GM11168 (cell line): ENCODE measurements at regions not wholly inside any gene's neighbourhood (a gene's known extent, or its start where the extent isn't known, plus 50 kb on each side); places are given as distances from the start of the nearest gene placed in this dataset.

Experiments used
- in situ Hi-C: fragments of 300-500 bp; cut with MboI; formaldehyde crosslinking; loops from one replicate; pipeline ENCODE4 v1.12.0; 2022; ENCODE audit warnings: low sequenced_read_pairs; ENCODE audit not compliant: unreplicated experiment

DNA sequence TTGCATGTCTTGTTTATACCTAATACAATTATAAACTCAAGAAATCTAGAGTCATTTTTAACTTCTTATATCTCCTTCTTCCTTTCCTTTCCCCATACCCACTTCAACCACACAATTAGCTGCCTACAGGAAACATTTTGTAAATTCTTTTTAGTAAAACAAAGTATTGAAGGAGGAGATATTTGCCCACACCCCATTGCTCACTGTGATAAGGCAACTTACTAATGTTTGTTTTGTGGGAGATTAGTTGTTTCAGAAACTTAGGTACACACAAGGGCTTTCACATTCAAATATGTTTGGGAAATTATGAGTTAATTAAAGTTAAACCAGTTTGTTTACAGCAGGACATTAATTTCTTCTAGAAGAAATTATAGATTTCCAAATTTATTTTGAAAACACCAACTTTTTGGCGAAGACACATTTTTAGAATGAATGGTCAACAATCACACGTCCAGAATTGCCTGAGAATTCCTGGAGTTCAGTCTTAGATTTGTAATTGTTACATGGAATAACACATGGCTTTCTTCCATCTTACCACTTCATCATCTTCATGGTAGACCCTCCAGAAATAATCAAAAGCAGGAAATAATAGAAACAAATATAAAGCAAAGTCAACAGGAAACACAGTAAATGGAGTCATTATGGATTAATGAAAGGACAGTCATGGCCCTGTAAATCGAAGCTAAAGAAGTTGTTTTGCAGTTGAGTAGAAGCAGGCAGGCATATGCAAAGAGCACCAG, 62.5 kb upstream of the RAB27B start:
- in situ Hi-C loops = no loop called here

DNA sequence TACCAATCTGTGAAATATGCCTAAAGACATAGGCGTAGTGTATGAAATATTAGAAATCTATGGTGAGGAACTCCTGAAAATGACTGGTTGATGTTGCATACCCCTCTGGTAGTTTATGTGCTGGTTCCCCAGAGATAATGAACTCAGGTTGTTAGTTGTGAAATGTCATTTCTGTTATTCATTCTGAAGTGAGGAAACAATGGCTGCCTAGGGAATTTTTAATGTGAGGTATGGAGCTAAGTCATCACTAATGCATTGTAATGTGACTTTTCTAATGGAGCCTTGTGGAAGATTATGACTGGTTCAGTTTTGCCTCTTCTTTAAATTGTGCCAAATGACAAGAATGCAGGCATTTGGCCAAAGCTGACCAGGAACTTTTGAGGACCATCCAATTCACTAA, 61.6 kb upstream of the RAB27B start:
- in situ Hi-C loops = no loop called here

DNA sequence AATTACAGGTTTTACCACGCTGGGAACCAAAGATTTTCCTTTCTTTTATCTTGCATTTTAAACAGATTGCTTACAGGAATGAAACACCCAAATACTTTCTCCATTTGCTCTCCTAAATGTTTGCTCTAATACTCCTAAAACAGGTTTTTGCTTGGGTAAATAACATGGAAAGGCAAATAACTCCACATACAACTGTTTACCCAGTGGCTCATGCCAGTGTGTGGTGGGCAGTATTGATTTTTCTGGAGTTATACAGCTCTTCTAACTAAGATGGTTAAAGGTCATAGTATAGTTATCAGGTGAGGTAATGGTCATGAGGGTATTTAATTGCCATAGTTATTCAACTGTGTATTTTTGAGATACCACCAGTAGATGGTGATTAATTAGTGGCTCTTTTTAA, 61.2 kb upstream of the RAB27B start:
- in situ Hi-C loops = no loop called here

DNA sequence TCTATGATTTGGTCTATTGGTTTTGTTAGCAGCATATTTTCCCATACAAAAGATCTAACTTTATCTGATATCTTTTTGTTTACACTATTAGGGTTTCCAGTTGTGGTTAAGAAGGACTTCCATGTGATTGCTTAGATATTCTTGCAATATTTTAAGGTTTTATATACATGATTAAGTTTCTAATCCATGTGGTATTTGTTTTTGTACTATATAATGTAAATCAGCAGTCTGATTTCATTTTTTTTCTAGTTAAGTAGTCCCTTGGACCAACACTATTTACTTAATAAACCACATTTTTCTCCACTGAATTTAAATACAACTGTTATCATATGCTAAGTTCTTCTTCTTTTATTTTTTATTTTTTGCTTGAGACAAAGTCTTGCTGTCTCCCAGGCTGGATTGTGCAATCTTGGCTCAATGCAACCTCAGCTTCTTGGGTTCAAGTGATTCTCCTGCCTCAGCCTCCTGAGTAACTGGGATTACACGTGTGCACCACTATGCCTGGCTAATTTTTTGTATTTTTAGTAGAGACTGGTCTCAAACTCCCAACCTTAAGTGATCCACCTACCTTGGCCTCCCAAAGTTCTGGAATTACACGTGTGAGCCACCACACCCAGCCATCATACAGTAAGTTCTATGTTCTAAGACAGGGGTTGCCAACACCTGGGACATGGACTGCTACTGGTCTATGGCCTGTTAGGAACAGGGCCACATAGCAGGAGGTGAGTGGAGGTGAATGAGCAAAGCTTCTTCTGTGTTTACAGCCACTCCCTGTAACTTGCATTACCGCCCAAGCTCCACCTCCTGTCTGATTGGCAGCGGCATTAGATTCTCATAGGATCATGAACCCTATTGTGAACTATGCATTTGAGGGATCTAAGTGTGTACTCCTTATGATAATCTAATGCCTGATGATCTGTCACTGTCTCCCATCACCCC, 58.5 kb upstream of the RAB27B start:
- in situ Hi-C loops = no loop called here

DNA sequence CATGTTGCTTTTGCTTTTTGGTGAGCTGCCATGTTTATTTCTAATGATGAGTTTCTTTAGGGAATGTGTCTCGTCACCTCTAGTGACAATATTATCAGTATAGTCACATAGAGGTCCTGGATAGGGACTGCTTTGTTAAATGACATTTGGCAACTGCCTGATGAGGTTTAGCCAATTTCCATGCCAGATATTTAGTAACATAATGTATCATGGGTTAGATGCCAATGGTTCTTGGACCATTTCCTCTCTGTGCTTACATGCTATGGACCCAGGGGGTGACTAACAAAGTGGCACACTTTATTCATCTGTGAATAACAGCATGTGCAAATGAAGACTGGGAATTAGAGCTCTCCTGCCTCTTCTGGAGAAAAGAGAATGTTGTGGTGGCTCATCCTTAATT, 56.2 kb upstream of the RAB27B start:
- in situ Hi-C loops = no loop called here

DNA sequence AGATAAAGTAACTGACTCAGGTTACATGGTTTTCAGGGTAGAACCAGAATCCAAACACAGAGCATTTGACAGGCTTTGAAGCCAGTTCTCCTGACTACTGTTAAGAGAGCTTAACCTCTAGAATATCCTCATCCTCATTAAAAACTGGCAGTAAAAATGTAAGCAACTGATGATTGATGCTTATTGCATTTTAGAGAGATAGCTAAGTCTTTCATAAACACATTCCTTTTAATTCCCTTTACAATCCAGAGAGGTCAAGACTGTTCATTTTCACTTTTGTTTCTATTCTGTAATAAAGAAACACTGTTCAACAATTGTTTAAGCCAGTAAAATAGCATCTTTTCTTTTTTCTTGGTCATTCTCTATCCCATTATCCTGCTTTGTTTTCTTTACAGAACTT, 53.9 kb upstream of the RAB27B start:
- in situ Hi-C loops = no loop called here

DNA sequence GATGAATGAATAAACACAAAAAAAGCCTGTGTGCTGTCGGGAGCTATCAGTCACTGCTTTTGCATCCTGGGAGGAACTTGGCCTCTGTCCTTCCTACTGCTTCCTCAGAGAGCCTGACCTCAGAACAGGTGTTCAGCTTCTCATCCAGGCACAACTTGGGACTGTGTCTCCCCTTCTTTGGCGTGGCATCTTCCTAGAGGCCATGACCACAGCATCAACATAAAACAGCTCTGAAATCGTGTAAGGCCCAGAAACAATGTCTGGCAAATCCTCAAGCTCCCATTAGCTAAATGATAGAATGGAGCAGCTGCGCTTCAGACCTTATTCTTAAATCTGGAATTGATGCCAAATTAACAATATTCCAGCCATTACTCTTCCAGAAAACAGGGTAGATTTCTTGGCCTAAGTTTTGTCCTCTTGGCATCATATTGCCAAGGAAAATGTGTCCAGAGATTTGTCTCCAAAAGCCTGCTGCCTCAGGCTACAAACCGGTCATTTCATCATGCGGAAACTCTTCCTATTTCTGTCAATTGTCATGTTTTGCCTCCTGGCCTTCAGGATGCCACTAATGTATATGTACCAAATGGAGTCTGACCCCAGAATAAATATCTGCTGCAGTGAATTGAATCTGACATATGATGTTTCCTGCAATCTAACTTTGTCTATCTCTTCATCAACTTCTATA, 53.2 kb upstream of the RAB27B start:
- in situ Hi-C loops = no loop called here

DNA sequence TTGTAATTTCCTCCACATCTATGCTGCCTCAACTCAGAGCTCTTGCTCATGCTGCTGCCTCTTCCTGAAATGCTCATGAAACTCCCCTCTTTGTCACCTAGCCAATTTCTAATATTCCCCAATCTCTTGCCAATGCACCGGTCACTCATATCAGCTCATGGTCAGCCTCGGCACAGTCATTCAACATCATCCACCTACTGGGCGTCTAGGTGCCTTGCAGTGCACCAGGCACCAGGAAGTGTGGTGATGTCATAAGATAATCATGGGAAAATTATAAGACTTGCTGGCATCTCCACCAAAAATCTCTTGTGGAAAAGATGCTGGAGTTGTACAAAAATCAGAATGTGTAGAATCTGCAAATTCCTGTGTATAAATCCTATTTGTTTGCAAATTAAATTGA, 52.6 kb upstream of the RAB27B start:
- in situ Hi-C loops = no loop called here

DNA sequence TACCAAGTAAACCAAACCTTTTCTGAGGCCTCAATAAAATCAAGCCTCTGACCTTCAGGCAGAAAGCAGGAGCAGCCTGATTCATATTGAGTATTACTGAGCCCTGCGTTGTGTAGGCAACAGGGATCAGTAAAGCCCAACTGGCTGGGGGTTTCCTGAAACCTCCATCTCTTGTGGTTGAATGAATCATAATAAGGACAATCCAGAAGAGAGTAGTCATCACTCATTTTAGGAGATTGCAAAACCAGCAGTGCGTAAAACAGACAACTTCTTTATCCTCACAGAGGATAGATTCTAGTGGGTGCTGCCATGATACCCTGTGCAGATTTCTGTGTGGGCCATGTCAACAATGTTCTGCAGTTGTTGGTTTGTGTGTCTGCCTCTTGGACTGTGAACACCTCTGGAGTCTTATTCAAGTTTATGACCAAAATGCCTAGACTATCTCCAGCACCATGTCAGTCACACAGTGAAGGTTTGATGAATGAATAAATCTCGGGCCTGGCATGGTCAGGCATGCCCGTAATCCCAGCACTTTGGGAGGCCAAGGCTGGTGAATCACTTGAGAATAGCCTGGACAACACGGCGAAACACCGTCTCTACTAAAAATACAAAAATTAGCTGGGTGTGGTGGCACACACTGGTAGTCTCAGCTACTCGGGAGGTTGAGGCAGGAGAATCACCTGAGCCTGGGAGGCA, 51.8 kb upstream of the RAB27B start:
- in situ Hi-C loops = no loop called here

DNA sequence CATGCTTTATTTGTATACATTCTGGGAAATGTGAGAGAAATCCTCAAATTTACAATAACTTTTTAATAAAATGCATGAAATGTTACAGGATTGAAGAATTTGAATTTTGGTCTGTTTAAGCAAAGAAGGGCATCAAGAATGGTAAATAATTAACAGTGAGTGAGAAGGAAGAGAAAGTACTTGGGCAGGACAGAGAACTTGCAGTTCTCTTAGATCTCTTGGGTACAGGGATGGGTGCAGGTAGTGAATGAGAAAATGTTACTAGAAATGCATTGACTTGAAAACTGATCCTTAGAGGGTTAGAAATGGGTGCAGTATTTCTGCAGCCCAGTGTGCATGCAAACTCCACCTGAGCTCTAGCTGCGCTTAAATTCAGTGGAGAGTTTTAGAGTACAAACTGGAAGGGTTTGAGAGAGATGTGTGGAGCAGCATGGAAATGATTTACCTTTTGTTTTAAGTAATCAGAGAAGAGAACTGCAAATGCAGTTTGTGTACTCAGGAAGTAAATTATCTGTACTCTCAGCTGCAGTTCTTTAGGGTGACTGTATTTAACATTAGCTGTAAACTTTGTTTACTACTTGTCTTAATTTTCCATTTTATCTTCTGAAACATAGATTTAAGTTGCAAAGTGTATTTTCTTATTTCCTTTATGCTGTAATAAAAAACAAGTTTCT, 51.0 kb upstream of the RAB27B start:
- in situ Hi-C loops = no loop called here

DNA sequence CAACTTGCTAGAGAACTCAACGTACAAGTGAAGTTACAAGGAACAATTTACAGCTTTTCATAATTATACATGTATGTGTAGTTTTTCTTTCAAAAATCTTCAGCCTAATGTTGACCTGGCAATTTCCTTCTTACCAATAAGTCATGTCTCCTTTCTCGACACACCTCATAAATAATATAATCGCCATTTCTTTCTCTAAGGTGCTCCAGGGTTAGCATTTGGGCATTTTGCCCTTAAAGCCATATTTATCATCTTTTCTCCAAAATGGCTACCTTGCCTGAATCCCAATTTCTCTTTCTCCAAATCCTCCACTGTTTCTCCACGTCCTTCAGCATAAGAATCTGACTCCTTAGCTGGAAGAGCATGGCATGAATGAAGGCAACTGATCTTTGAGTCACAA, 50.3 kb upstream of the RAB27B start:
- in situ Hi-C loops = no loop called here
